Activated naive CD8-positive, alpha-beta T cell (primary cell): ENCODE measurements at regions not wholly inside any gene's neighbourhood (a gene's known extent, or its start where the extent isn't known, plus 50 kb on each side); places are given as distances from the start of the nearest gene placed in this dataset.

Source experiments
- H3K27ac Mint-ChIP-seq: one replicate; pipeline ENCODE4 v1.8.0; 2021; ENCODE audit warnings: mixed read lengths
- H3K27me3 Mint-ChIP-seq: one replicate; pipeline ENCODE4 v1.8.0; 2021; ENCODE audit warnings: mixed read lengths
- H3K36me3 Mint-ChIP-seq: one replicate; pipeline ENCODE4 v1.8.0; 2021; ENCODE audit warnings: mixed read lengths
- H3K4me1 Mint-ChIP-seq: one replicate; pipeline ENCODE4 v1.8.0; 2021; ENCODE audit warnings: low read depth, mixed read lengths
- H3K4me3 Mint-ChIP-seq: one replicate; pipeline ENCODE4 v1.8.0; 2021; ENCODE audit warnings: mild to moderate bottlenecking, mixed read lengths
- H3K9me3 Mint-ChIP-seq: one replicate; pipeline ENCODE4 v1.8.0; 2021; ENCODE audit warnings: low read depth, mixed read lengths

GRCh38 chr16:74199066-74199841, 97.4 kb upstream of the PSMD7 start:
- peaks cover 7% of the 10 kb centered on the region for H3K27me3 Mint-ChIP-seq
- H3K9me3 Mint-ChIP-seq: no peaks in the 10 kb centered on the region
- no peak overlapping the region for H3K4me3 Mint-ChIP-seq
- H3K4me1 Mint-ChIP-seq: no peaks in the 10 kb centered on the region
- H3K36me3 Mint-ChIP-seq: no peaks in the 10 kb centered on the region
- H3K27ac Mint-ChIP-seq: no peak overlapping the region

- Mint-ChIP-seq H3K4me1 (no peaks in the 10 kb centered on the region), H3K4me3 (no peak overlapping the region), H3K36me3 (no peaks in the 10 kb centered on the region), H3K9me3 (no peaks in the 10 kb centered on the region), H3K27me3 (peaks cover 7% of the 10 kb centered on the region), H3K27ac (no peak overlapping the region)
These were observed 104.3 kb upstream of the PSMD7 start for GRCh38 chr16:74192281-74192797.

GRCh38 chr16:74190292-74190691, 106.3 kb upstream of the PSMD7 start:
- no peaks in the 10 kb centered on the region for H3K4me1 Mint-ChIP-seq
- H3K27me3 Mint-ChIP-seq: peaks cover 6% of the 10 kb centered on the region
- H3K4me3 Mint-ChIP-seq: no peak overlapping the region
- H3K9me3 Mint-ChIP-seq: no peaks in the 10 kb centered on the region
- no peaks in the 10 kb centered on the region for H3K36me3 Mint-ChIP-seq
- no peak overlapping the region for H3K27ac Mint-ChIP-seq

GRCh38 chr16:74188856-74189255, 107.8 kb upstream of the PSMD7 start:
- H3K27me3 Mint-ChIP-seq: peaks cover 3% of the 10 kb centered on the region
- H3K4me1 Mint-ChIP-seq: no peaks in the 10 kb centered on the region
- H3K9me3 Mint-ChIP-seq: peaks cover 2% of the 10 kb centered on the region
- no peak overlapping the region for H3K4me3 Mint-ChIP-seq
- no peaks in the 10 kb centered on the region for H3K36me3 Mint-ChIP-seq
- H3K27ac Mint-ChIP-seq: no peak overlapping the region

- no peak overlapping the region for H3K4me3 Mint-ChIP-seq
- no peaks in the 10 kb centered on the region for H3K36me3 Mint-ChIP-seq
- peaks cover 9% of the 10 kb centered on the region for H3K27me3 Mint-ChIP-seq
- no peaks in the 10 kb centered on the region for H3K4me1 Mint-ChIP-seq
- peaks cover 8% of the 10 kb centered on the region for H3K9me3 Mint-ChIP-seq
- no peak overlapping the region for H3K27ac Mint-ChIP-seq
These were observed 110.0 kb upstream of the PSMD7 start for GRCh38 chr16:74186561-74186971.

GRCh38 chr16:74184839-74185238, 111.8 kb upstream of the PSMD7 start:
- Mint-ChIP-seq H3K4me1 (no peaks in the 10 kb centered on the region), H3K36me3 (no peaks in the 10 kb centered on the region), H3K4me3 (no peak overlapping the region), H3K27ac (no peak overlapping the region), H3K27me3 (peaks cover 9% of the 10 kb centered on the region), H3K9me3 (peaks cover 17% of the 10 kb centered on the region)

GRCh38 chr16:74183601-74184360, 112.8 kb upstream of the PSMD7 start:
- Mint-ChIP-seq H3K4me3 (no peak overlapping the region), H3K4me1 (no peaks in the 10 kb centered on the region), H3K9me3 (peaks cover 17% of the 10 kb centered on the region), H3K36me3 (no peaks in the 10 kb centered on the region), H3K27ac (no peak overlapping the region), H3K27me3 (peaks cover 9% of the 10 kb centered on the region)

- Mint-ChIP-seq H3K4me1 (no peaks in the 10 kb centered on the region), H3K36me3 (no peaks in the 10 kb centered on the region), H3K27ac (no peak overlapping the region), H3K9me3 (no peaks in the 10 kb centered on the region), H3K27me3 (no peaks in the 10 kb centered on the region), H3K4me3 (no peak overlapping the region)
These were observed 126.8 kb upstream of the PSMD7 start for GRCh38 chr16:74169687-74170376.

- H3K27me3 Mint-ChIP-seq: no peaks in the 10 kb centered on the region
- H3K9me3 Mint-ChIP-seq: peaks cover 5% of the 10 kb centered on the region
- H3K36me3 Mint-ChIP-seq: no peaks in the 10 kb centered on the region
- H3K4me1 Mint-ChIP-seq: no peaks in the 10 kb centered on the region
- H3K4me3 Mint-ChIP-seq: no peak overlapping the region
- no peak overlapping the region for H3K27ac Mint-ChIP-seq
These were observed 127.5 kb upstream of the PSMD7 start for GRCh38 chr16:74169066-74169465.

GRCh38 chr16:74168445-74168844, 128.2 kb upstream of the PSMD7 start:
- Mint-ChIP-seq H3K4me3 (no peak overlapping the region), H3K27me3 (no peaks in the 10 kb centered on the region), H3K27ac (no peak overlapping the region), H3K36me3 (no peaks in the 10 kb centered on the region), H3K9me3 (peaks cover 7% of the 10 kb centered on the region), H3K4me1 (no peaks in the 10 kb centered on the region)

GRCh38 chr16:74166456-74166855, 130.2 kb upstream of the PSMD7 start:
- peaks cover 15% of the 10 kb centered on the region for H3K9me3 Mint-ChIP-seq
- H3K27ac Mint-ChIP-seq: no peak overlapping the region
- H3K36me3 Mint-ChIP-seq: no peaks in the 10 kb centered on the region
- no peak overlapping the region for H3K4me3 Mint-ChIP-seq
- H3K27me3 Mint-ChIP-seq: no peaks in the 10 kb centered on the region
- H3K4me1 Mint-ChIP-seq: no peaks in the 10 kb centered on the region

- H3K36me3 Mint-ChIP-seq: no peaks in the 10 kb centered on the region
- no peak overlapping the region for H3K4me3 Mint-ChIP-seq
- peaks cover 20% of the 10 kb centered on the region for H3K9me3 Mint-ChIP-seq
- H3K27me3 Mint-ChIP-seq: no peaks in the 10 kb centered on the region
- H3K4me1 Mint-ChIP-seq: no peaks in the 10 kb centered on the region
- no peak overlapping the region for H3K27ac Mint-ChIP-seq
These were observed 131.0 kb upstream of the PSMD7 start for GRCh38 chr16:74165566-74166080.

- H3K4me1 Mint-ChIP-seq: no peaks in the 10 kb centered on the region
- H3K4me3 Mint-ChIP-seq: no peak overlapping the region
- H3K27me3 Mint-ChIP-seq: peaks cover 2% of the 10 kb centered on the region
- no peaks in the 10 kb centered on the region for H3K36me3 Mint-ChIP-seq
- H3K9me3 Mint-ChIP-seq: peaks cover 23% of the 10 kb centered on the region
- no peak overlapping the region for H3K27ac Mint-ChIP-seq
These were observed 135.9 kb upstream of the PSMD7 start for GRCh38 chr16:74160759-74161158.

GRCh38 chr16:74153773-74154172, 142.8 kb upstream of the PSMD7 start:
- H3K4me3 Mint-ChIP-seq: no peak overlapping the region
- no peaks in the 10 kb centered on the region for H3K36me3 Mint-ChIP-seq
- H3K27me3 Mint-ChIP-seq: peaks cover 12% of the 10 kb centered on the region
- H3K9me3 Mint-ChIP-seq: peaks cover 6% of the 10 kb centered on the region
- no peaks in the 10 kb centered on the region for H3K4me1 Mint-ChIP-seq
- H3K27ac Mint-ChIP-seq: no peak overlapping the region

- peaks cover 6% of the 10 kb centered on the region for H3K27me3 Mint-ChIP-seq
- H3K4me1 Mint-ChIP-seq: no peaks in the 10 kb centered on the region
- H3K4me3 Mint-ChIP-seq: no peak overlapping the region
- no peak overlapping the region for H3K27ac Mint-ChIP-seq
- no peaks in the 10 kb centered on the region for H3K36me3 Mint-ChIP-seq
- no peaks in the 10 kb centered on the region for H3K9me3 Mint-ChIP-seq
These were observed 150.0 kb upstream of the PSMD7 start for GRCh38 chr16:74146643-74147042.
